DND-41 (cell line): ENCODE measurements at regions not wholly inside any gene's neighbourhood (a gene's known extent, or its start where the extent isn't known, plus 50 kb on each side); places are given as distances from the start of the nearest gene placed in this dataset.

ENCODE experiments used
- ATAC-seq: fragments of 200-7000 bp; cut with Tn5 transposase; 3 replicates; pipeline ENCODE4 v1.9.1; 2021; ENCODE audit warnings: low read depth; ENCODE audit not compliant: insufficient read depth
- DNase-seq: peaks from one replicate; pipeline ENCODE4 v3.0.0-alpha.2; 2020
- H2AFZ ChIP-seq: 2 replicates; pipeline ENCODE4 v1.6.0; 2012; ENCODE audit warnings: low read depth, low read length
- H3K27ac ChIP-seq: 2 replicates; pipeline ENCODE4 v1.5.1; 2012; ENCODE audit warnings: low read length, inconsistent platforms
- H3K27me3 ChIP-seq: fragments of 200-600 bp; sonication (generic); 2 replicates; pipeline ENCODE4 v1.6.0; 2012; ENCODE audit warnings: low read length, mild to moderate bottlenecking, inconsistent platforms; ENCODE audit not compliant: insufficient read depth, poor library complexity
- H3K36me3 ChIP-seq: 2 replicates; pipeline ENCODE4 v1.5.1; 2012; ENCODE audit warnings: low read length, inconsistent platforms; ENCODE audit not compliant: insufficient read depth
- H3K4me1 ChIP-seq: 2 replicates; pipeline ENCODE4 v1.5.1; 2012; ENCODE audit warnings: mild to moderate bottlenecking, low read length; ENCODE audit not compliant: insufficient read depth
- H3K4me2 ChIP-seq: 2 replicates; pipeline ENCODE4 v1.6.0; 2012; ENCODE audit warnings: mild to moderate bottlenecking, moderate library complexity, low read length, inconsistent platforms; ENCODE audit not compliant: insufficient read depth
- H3K4me3 ChIP-seq, 2 experiments: fragments of 200-600 bp in 1 of 2; shearing (Covaris generic) in 1 of 2; 2 replicates each; pipeline ENCODE4 v1.5.1; 2012 to 2016; ENCODE audit warnings: inconsistent platforms in 2 of 2, low read length in 2 of 2, mild to moderate bottlenecking in 2 of 2, low read depth in 1 of 2, moderate library complexity in 1 of 2
- H3K79me2 ChIP-seq: 2 replicates; pipeline ENCODE4 v1.6.0; 2012; ENCODE audit warnings: low read length, inconsistent platforms; ENCODE audit not compliant: insufficient read depth
- H3K9ac ChIP-seq: 2 replicates; pipeline ENCODE4 v1.6.0; 2012; ENCODE audit warnings: low read depth, mild to moderate bottlenecking, inconsistent platforms, low read length, moderate library complexity
- H3K9me3 ChIP-seq: 2 replicates; pipeline ENCODE4 v1.5.1; 2012; ENCODE audit warnings: low read length, moderate library complexity, mild to moderate bottlenecking, inconsistent platforms; ENCODE audit not compliant: insufficient read depth, severe bottlenecking
- H4K20me1 ChIP-seq: 2 replicates; pipeline ENCODE4 v1.6.0; 2012; ENCODE audit warnings: low read length; ENCODE audit not compliant: insufficient read depth
- CTCF ChIP-seq: IDR thresholded peaks from 2 replicates; pipeline ENCODE4 v1.5.1; 2012; ENCODE audit warnings: borderline replicate concordance, low read length, moderate library complexity, mild to moderate bottlenecking; ENCODE audit not compliant: poor library complexity, severe bottlenecking; ENCODE audit errors: extremely low read depth
- EZH2 ChIP-seq: IDR thresholded peaks from 3 replicates; pipeline ENCODE4 v1.6.1; 2012; ENCODE audit warnings: borderline replicate concordance, low read depth, mild to moderate bottlenecking, moderate library complexity, low read length, inconsistent platforms; ENCODE audit not compliant: severe bottlenecking

DNA sequence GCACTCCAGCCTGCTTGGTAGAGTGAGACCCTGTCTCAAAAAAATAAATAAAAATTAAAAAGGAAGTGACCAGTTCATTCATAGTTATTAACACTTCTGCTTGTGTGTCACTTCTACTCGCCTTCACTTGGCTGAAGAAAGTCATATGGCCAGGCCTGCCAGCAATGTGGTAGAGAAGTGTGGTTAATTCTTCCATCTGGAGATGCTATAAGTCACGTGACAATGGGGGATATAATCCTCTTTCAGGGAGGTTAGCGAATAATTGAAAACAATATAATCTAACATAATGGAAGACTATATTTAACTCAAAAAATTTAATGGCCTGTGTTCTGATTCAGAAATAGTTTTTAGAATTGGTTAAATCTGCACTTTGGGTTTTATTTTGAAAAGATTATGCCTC lies 305.6 kb downstream of the DOCK8 start:
- DNase-seq, result no peak
- no peaks in the 10 kb centered on the region for H3K79me2 ChIP-seq
- no peak overlapping the region for H3K4me2 ChIP-seq
- H3K4me3 ChIP-seq, result no peak overlapping the region
- H3K27me3 ChIP-seq, result no peaks in the 10 kb centered on the region
- TF ChIP-seq CTCF, result no peak
- H3K4me1 ChIP-seq, result peaks cover 4% of the 10 kb centered on the region; the same call in 1 of the 2 replicates
- H3K27ac ChIP-seq, result no peak overlapping the region
- no peak overlapping the region for H2AFZ ChIP-seq
- no peak for ATAC-seq
- no peak overlapping the region for H3K9ac ChIP-seq
- no peaks in the 10 kb centered on the region for H4K20me1 ChIP-seq
- no peaks in the 10 kb centered on the region for H3K36me3 ChIP-seq
- no peaks in the 10 kb centered on the region for H3K9me3 ChIP-seq

GRCh38 chr9:522190-522589 lies 307.5 kb downstream of the DOCK8 start:
- Histone ChIP-seq H3K79me2 (no peaks in the 10 kb centered on the region), H3K36me3 (no peaks in the 10 kb centered on the region), H3K27ac (no peak overlapping the region), H3K9me3 (no peaks in the 10 kb centered on the region), H3K9ac (no peak overlapping the region), H3K27me3 (no peaks in the 10 kb centered on the region), H4K20me1 (no peaks in the 10 kb centered on the region), H3K4me2 (no peak overlapping the region), H3K4me3 (no peak overlapping the region), H3K4me1 (no peaks in the 10 kb centered on the region), H2AFZ (no peak overlapping the region)
- TF ChIP-seq CTCF (no peak), EZH2 (no peak)
- ATAC-seq (no peak), DNase-seq (no peak)

DNA sequence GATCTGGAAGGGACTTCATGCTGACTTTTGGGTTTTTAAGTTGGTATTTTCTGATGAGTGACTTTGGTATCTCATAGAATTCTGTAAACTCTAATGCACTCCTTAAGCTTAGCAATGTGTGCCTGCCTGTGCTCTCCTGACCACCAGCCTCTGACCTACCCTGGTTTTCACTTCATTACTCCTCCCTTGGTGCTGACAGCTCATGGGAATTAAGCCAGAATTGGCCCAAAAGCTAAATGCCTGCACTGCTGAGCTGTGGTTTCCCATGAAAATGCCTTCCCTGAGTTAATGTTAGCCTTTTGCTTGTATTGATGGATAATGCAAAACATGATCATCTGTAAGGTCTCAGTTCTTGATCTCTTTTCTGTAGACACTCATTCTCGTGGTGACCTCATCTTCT lies 308.0 kb downstream of the DOCK8 start:
- no peaks in the 10 kb centered on the region for H3K4me1 ChIP-seq
- no peak overlapping the region for H3K4me2 ChIP-seq
- H4K20me1 ChIP-seq, result no peaks in the 10 kb centered on the region
- no peak overlapping the region for H2AFZ ChIP-seq
- no peaks in the 10 kb centered on the region for H3K36me3 ChIP-seq
- H3K4me3 ChIP-seq, result no peak overlapping the region
- TF ChIP-seq CTCF, result no peak
- H3K79me2 ChIP-seq, result no peaks in the 10 kb centered on the region
- ATAC-seq (no peak), DNase-seq (no peak)
- no peaks in the 10 kb centered on the region for H3K27me3 ChIP-seq
- no peak overlapping the region for H3K27ac ChIP-seq
- H3K9ac ChIP-seq, result no peak overlapping the region
- no peaks in the 10 kb centered on the region for H3K9me3 ChIP-seq

DNA sequence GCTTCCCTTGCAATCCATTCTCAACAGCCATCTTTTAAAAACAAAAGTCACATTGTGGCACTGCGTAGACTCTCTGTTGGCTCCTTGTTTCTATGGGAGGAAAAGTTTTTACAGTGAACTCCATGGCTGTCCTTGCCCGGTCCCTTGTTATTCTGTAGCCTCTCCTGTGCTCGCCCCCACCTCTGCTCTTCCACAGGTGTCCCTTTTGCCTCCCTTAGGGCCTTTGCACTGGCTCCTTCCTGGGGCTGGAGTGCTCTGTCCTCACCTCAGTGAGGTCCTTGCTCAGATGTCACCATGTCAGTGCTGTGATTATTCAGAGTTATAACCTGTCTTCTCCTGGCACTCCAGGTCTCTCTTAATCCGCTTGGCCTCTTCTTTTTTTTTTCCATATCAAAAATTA lies 308.8 kb downstream of the DOCK8 start:
- no peak for DNase-seq
- Histone ChIP-seq H3K4me3 (no peak overlapping the region), H3K9me3 (no peaks in the 10 kb centered on the region), H3K27me3 (no peaks in the 10 kb centered on the region), H4K20me1 (no peaks in the 10 kb centered on the region), H2AFZ (no peak overlapping the region), H3K79me2 (no peaks in the 10 kb centered on the region), H3K9ac (no peak overlapping the region), H3K4me1 (no peaks in the 10 kb centered on the region), H3K4me2 (no peak overlapping the region), H3K27ac (no peak overlapping the region), H3K36me3 (no peaks in the 10 kb centered on the region)
- no peak for TF ChIP-seq EZH2
- no peak for TF ChIP-seq CTCF
- no peak for ATAC-seq
